ENCODE measurements at regions not wholly inside any gene's neighbourhood (a gene's known extent, or its start where the extent isn't known, plus 50 kb on each side); places are given as distances from the start of the nearest gene placed in this dataset.

DNA sequence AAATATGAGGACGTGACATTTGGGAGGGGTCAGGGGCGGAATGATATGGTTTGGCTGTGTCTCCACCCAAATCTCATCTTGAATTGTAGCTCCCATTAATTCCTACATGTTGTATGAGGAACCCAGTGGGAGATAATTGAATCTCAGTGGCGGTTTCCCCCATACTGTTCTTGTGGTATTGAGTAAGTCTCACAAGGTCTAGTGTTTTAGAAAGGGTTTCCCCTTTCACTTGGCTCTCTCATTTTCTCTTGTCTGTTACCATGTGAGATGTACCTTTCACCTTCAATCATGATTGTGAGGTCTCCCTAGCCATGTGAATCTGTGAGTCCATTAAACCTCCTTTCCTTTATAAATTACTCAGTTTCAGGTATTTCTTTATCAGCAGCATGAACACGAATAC is 663.6 kb upstream of the CHRM3 start:
- peaks cover 11 to 17% of the 10 kb centered on the region in 2 experiments; a peak in 4 of 5 replicates for H3K9me3 Mint-ChIP-seq
- no peaks in the 10 kb centered on the region for H4K20me1 ChIP-seq (ENCODE audit: control insufficient read depth, insufficient read depth, insufficient read length)
- DNase-seq: no peak
- no peak overlapping the region for H4K91ac ChIP-seq (ENCODE audit: insufficient read length, low read depth, low read length)
- no peak overlapping the region; a peak in 1 of 7 replicates for H3K27ac Mint-ChIP-seq
- no peak overlapping the region for H2BK20ac ChIP-seq (ENCODE audit: low read depth, low read length, poor library complexity, severe bottlenecking)
- peaks cover 5 to 11% (median 7%) of the 10 kb centered on the region in 3 experiments for H3K36me3 Mint-ChIP-seq (ENCODE audit: insufficient read depth in 1 of 3, low read depth in 3 of 3)
- H2BK120ac ChIP-seq (ENCODE audit: low read depth, low read length, poor library complexity, severe bottlenecking): no peak overlapping the region
- H3K4me1 Mint-ChIP-seq: no peaks in the 10 kb centered on the region
- H3K79me1 ChIP-seq (ENCODE audit: insufficient read depth, low read depth, low read length, poor library complexity, severe bottlenecking): no peaks in the 10 kb centered on the region
- H3K18ac ChIP-seq (ENCODE audit: insufficient read length, low read depth, low read length): no peak overlapping the region
- H3K27me3 Mint-ChIP-seq (ENCODE audit: low read depth): no peaks in the 10 kb centered on the region
- H3K27me3 ChIP-seq (ENCODE audit: insufficient read depth, low read length): no peaks in the 10 kb centered on the region
- whole genome bisulfite sequencing (ENCODE audit: extremely low coverage, insufficient read length, low lambda C conversion rate): no CpG with 5 or more reads among the region's 4 CpGs
- no peaks in the 10 kb centered on the region for H3K23me2 ChIP-seq (ENCODE audit: insufficient read length, low read depth, low read length, poor library complexity, severe bottlenecking)
- H4K8ac ChIP-seq (replicated peaks; ENCODE audit: insufficient read length, low read depth, low read length): no peak overlapping the region
- H3K4me2 ChIP-seq (ENCODE audit: insufficient read depth, insufficient read length, low read length): no peak overlapping the region
- H3K4ac ChIP-seq (ENCODE audit: low read depth, low read length): no peak overlapping the region
- no peak overlapping the region for H3K23ac ChIP-seq (ENCODE audit: insufficient read length, low read depth, low read length)
- no peak overlapping the region for H2AFZ ChIP-seq (ENCODE audit: low read length)
- no peak overlapping the region for H2BK5ac ChIP-seq (ENCODE audit: insufficient read length, low read length)
- H3K14ac ChIP-seq (ENCODE audit: insufficient read depth, low read length): no peak overlapping the region
- H2AK5ac ChIP-seq (ENCODE audit: insufficient read length, low read length): no peak overlapping the region
- no peak overlapping the region for H4K5ac ChIP-seq (ENCODE audit: insufficient read length, low read depth, low read length)
- no peak overlapping the region for H3K27ac ChIP-seq (ENCODE audit: insufficient read length, low read depth, low read length)
- no peak overlapping the region for H3K56ac ChIP-seq (ENCODE audit: insufficient read length, low read depth, low read length)
- no peaks in the 10 kb centered on the region for H3K4me1 ChIP-seq (ENCODE audit: insufficient read depth, low read length)
- TF ChIP-seq CTCF (conservative IDR thresholded peaks at IDR 0.05): no peak
- no peak overlapping the region for H2BK15ac ChIP-seq (ENCODE audit: low read depth, low read length)
- no peak overlapping the region for H3K4me3 Mint-ChIP-seq
- H2BK12ac ChIP-seq (ENCODE audit: insufficient read length, low read depth, low read length): no peak overlapping the region
- no peak overlapping the region for H3K9ac ChIP-seq (ENCODE audit: extremely low read depth, insufficient read length, low read length)
- H3K9me3 ChIP-seq (ENCODE audit: control insufficient read depth, low read depth, low read length): no peaks in the 10 kb centered on the region
- no peaks in the 10 kb centered on the region for H3K79me2 ChIP-seq (ENCODE audit: insufficient read depth, low read length)
- no peak overlapping the region for H3T11ph ChIP-seq (ENCODE audit: low read length)
